PC-9 (cell line): ENCODE measurements at regions not wholly inside any gene's neighbourhood (a gene's known extent, or its start where the extent isn't known, plus 50 kb on each side); places are given as distances from the start of the nearest gene placed in this dataset.

Experiments
- BruUV-seq: library from RNA; stranded (reverse); fragments of 400-500 nt; replicated peaks from 2 replicates; lab custom pipeline; 2021; lab: Mats Ljungman, UMichigan
- CTCF ChIA-PET: fragments of 300-600 bp; sonication (Branson Sonifier 250); formaldehyde crosslinking; loops from one replicate; lab custom pipeline; 2022; ENCODE audit warnings: antibody characterized with exemption; lab: Charles Lee
- POLR2A ChIA-PET: fragments of 300-600 bp; sonication (Branson Sonifier 250); formaldehyde crosslinking; loops from one replicate; lab custom pipeline; 2022; ENCODE audit warnings: antibody characterized with exemption; ENCODE audit not compliant: unreplicated experiment; lab: Charles Lee
- DNase-seq, 2 experiments: peaks; one replicate each; pipeline versions ENCODE4 v3.0.0 to v3.0.0-alpha.2; 2015 to 2022; ENCODE audit warnings: mixed read lengths in 1 of 2
- H2AFZ ChIP-seq: fragments of 200-600 bp; sonication (generic); 2 replicates; pipeline ENCODE4 v1.8.1; 2017; ENCODE audit warnings: antibody characterized with exemption
- H3F3A ChIP-seq: fragments of 200-600 bp; sonication (generic); 2 replicates; pipeline ENCODE4 v1.8.1; 2017; ENCODE audit warnings: antibody characterized with exemption, mild to moderate bottlenecking, low read depth; ENCODE audit not compliant: insufficient read depth
- H3K27ac ChIP-seq: fragments of 200-600 bp; sonication (generic); 2 replicates; pipeline ENCODE4 v1.6.1; 2016; ENCODE audit warnings: mixed run types
- H3K27me3 ChIP-seq: fragments of 200-600 bp; sonication (generic); 2 replicates; pipeline ENCODE4 v1.6.1; 2016; ENCODE audit warnings: low read depth, mixed run types; ENCODE audit not compliant: insufficient read depth
- H3K36me3 ChIP-seq: fragments of 200-600 bp; sonication (generic); 2 replicates; pipeline ENCODE4 v1.6.1; 2016; ENCODE audit warnings: low read depth, mixed run types
- H3K4me1 ChIP-seq: fragments of 200-600 bp; sonication (generic); replicated peaks from 2 replicates; pipeline ENCODE4 v1.6.1; 2016; ENCODE audit warnings: mixed run types; ENCODE audit not compliant: insufficient read depth
- H3K4me2 ChIP-seq: fragments of 200-600 bp; sonication (generic); 2 replicates; pipeline ENCODE4 v1.6.1; 2017; ENCODE audit warnings: mixed run types
- H3K4me3 ChIP-seq: fragments of 200-600 bp; sonication (generic); 2 replicates; pipeline ENCODE4 v1.6.1; 2016; ENCODE audit warnings: mixed run types
- H3K79me2 ChIP-seq: fragments of 200-600 bp; sonication (generic); 2 replicates; pipeline ENCODE4 v1.6.1; 2017; ENCODE audit warnings: low read depth, mixed run types
- H3K9me2 ChIP-seq: fragments of 200-600 bp; sonication (generic); 2 replicates; pipeline ENCODE4 v1.8.1; 2017; ENCODE audit warnings: mild to moderate bottlenecking; ENCODE audit not compliant: insufficient read depth
- H3K9me3 ChIP-seq: fragments of 200-600 bp; sonication (generic); 2 replicates; pipeline ENCODE4 v1.8.1; 2016; ENCODE audit warnings: low read depth; ENCODE audit not compliant: insufficient read depth
- H4K20me1 ChIP-seq: fragments of 200-600 bp; sonication (generic); 2 replicates; pipeline ENCODE4 v1.8.1; 2017; ENCODE audit not compliant: insufficient read depth
- CTCF ChIP-seq: fragments of 200-600 bp; sonication (generic); conservative IDR thresholded peaks from 2 replicates; pipeline ENCODE4 v1.6.1; 2017; ENCODE audit warnings: mixed run types, antibody characterized with exemption, mild to moderate bottlenecking, moderate library complexity
- EZH2 ChIP-seq: fragments of 200-600 bp; sonication (generic); IDR thresholded peaks from 2 replicates; pipeline ENCODE4 v1.8.0; 2017; ENCODE audit warnings: antibody characterized with exemption, low read depth
- intact Hi-C: fragments of 100-400 bp; cut with micrococcal nuclease; formaldehyde crosslinking; loops from one replicate; pipeline ENCODE4 v1.10.0; 2022; ENCODE audit not compliant: unreplicated experiment

GRCh38 chr6:5850848-5851255 is 155.9 kb downstream of the NRN1 start:
- Histone ChIP-seq H3K36me3 (no peaks in the 10 kb centered on the region), H4K20me1 (no peaks in the 10 kb centered on the region), H3F3A (no peaks in the 10 kb centered on the region), H3K79me2 (no peaks in the 10 kb centered on the region), H3K4me2 (no peak overlapping the region), H3K4me1 (no peaks in the 10 kb centered on the region), H3K9me2 (no peaks in the 10 kb centered on the region), H3K9me3 (no peaks in the 10 kb centered on the region), H3K27me3 (peaks cover 45% of the 10 kb centered on the region), H3K27ac (no peak overlapping the region), H3K4me3 (no peak overlapping the region), H2AFZ (no peak overlapping the region)
- intact Hi-C loops: no loop called here
- CTCF ChIA-PET: no interaction called here
- no TSS peak for BruUV-seq
- TF ChIP-seq CTCF (no peak), EZH2 (no peak)
- DNase-seq: no peak
- POLR2A ChIA-PET: no interaction called here

- no peak overlapping the region for H2AFZ ChIP-seq
- no peaks in the 10 kb centered on the region for H3K9me3 ChIP-seq
- H3K9me2 ChIP-seq: no peaks in the 10 kb centered on the region
- TF ChIP-seq CTCF (no peak), EZH2 (no peak)
- no peaks in the 10 kb centered on the region for H4K20me1 ChIP-seq
- intact Hi-C loops: no loop called here
- no peaks in the 10 kb centered on the region for H3K79me2 ChIP-seq
- H3F3A ChIP-seq: no peaks in the 10 kb centered on the region
- H3K4me3 ChIP-seq: no peak overlapping the region
- H3K4me2 ChIP-seq: no peak overlapping the region
- POLR2A ChIA-PET: no interaction called here
- CTCF ChIA-PET: no interaction called here
- H3K27ac ChIP-seq: no peak overlapping the region
- H3K27me3 ChIP-seq: peaks cover 47% of the 10 kb centered on the region
- no peaks in the 10 kb centered on the region for H3K4me1 ChIP-seq
- no peak for DNase-seq
- no peaks in the 10 kb centered on the region for H3K36me3 ChIP-seq
- no TSS peak for BruUV-seq
Observed at GRCh38 chr6:5846889-5847288, 159.8 kb downstream of the NRN1 start.

- H3K4me1 ChIP-seq: no peaks in the 10 kb centered on the region
- ChIA-PET CTCF (no interaction called here), POLR2A (no interaction called here)
- no TSS peak for BruUV-seq
- H3K79me2 ChIP-seq: no peaks in the 10 kb centered on the region
- H3K4me2 ChIP-seq: no peak overlapping the region
- TF ChIP-seq CTCF: no peak
- no peak for TF ChIP-seq EZH2
- H3K9me2 ChIP-seq: no peaks in the 10 kb centered on the region
- H3F3A ChIP-seq: no peaks in the 10 kb centered on the region
- H4K20me1 ChIP-seq: no peaks in the 10 kb centered on the region
- H3K27me3 ChIP-seq: peaks cover 50% of the 10 kb centered on the region
- H3K9me3 ChIP-seq: no peaks in the 10 kb centered on the region
- no peak overlapping the region for H3K27ac ChIP-seq
- no peak for DNase-seq
- intact Hi-C loops: no loop called here
- H3K4me3 ChIP-seq: no peak overlapping the region
- no peak overlapping the region for H2AFZ ChIP-seq
- H3K36me3 ChIP-seq: no peaks in the 10 kb centered on the region
Observed at GRCh38 chr6:5846335-5846734, 160.4 kb downstream of the NRN1 start.
